IPS-15b (cell line): ENCODE measurements at regions not wholly inside any gene's neighbourhood (a gene's known extent, or its start where the extent isn't known, plus 50 kb on each side); places are given as distances from the start of the nearest gene placed in this dataset.

ENCODE experiments used
- H3K27me3 ChIP-seq: one replicate; pipeline ENCODE4 v1.6.1; 2013; ENCODE audit warnings: low read length; ENCODE audit not compliant: control insufficient read depth, insufficient read depth
- H3K36me3 ChIP-seq: one replicate; pipeline ENCODE4 v1.6.1; 2013; ENCODE audit warnings: low read length; ENCODE audit not compliant: control insufficient read depth, insufficient read depth
- H3K4me1 ChIP-seq: one replicate; pipeline ENCODE4 v1.6.1; 2013; ENCODE audit warnings: mild to moderate bottlenecking, low read length; ENCODE audit not compliant: control insufficient read depth, insufficient read depth
- H3K4me3 ChIP-seq: one replicate; pipeline ENCODE4 v1.5.1; 2013; ENCODE audit warnings: low read depth, low read length
- H3K9ac ChIP-seq: one replicate; pipeline ENCODE4 v1.6.1; 2013; ENCODE audit warnings: low read depth, mild to moderate bottlenecking, low read length
- H3K9me3 ChIP-seq: one replicate; pipeline ENCODE4 v1.6.1; 2013; ENCODE audit warnings: mild to moderate bottlenecking, low read length; ENCODE audit not compliant: control insufficient read depth, insufficient read depth

DNA sequence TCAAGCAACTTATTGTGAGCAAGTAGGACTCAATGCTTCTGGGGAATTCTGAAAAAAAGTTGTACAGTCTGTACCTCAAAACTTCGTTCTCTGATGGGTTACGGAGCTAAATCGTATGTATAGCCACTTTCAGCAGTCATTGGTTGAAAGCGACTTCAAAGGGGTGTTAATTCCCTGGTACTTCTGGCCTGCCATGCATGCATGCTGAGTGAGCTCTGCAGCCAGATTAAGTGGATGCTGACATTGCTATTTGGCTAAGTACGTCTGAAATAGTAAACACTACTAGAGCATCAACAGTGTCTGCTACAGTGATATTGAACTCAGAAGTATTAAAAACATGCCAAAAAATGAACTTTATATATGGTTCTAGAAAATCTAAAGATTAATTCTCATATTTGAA is 1183.1 kb upstream of the PCDH20 start:
- Histone ChIP-seq H3K9ac (no peak overlapping the region), H3K4me3 (no peak overlapping the region), H3K27me3 (no peaks in the 10 kb centered on the region), H3K9me3 (no peaks in the 10 kb centered on the region), H3K4me1 (no peaks in the 10 kb centered on the region), H3K36me3 (no peaks in the 10 kb centered on the region)

- Histone ChIP-seq H3K36me3 (no peaks in the 10 kb centered on the region), H3K4me3 (no peak overlapping the region), H3K4me1 (no peaks in the 10 kb centered on the region), H3K9ac (no peak overlapping the region), H3K9me3 (no peaks in the 10 kb centered on the region), H3K27me3 (no peaks in the 10 kb centered on the region)
Observed at GRCh38 chr13:62595976-62596375, 1180.3 kb upstream of the PCDH20 start.

DNA sequence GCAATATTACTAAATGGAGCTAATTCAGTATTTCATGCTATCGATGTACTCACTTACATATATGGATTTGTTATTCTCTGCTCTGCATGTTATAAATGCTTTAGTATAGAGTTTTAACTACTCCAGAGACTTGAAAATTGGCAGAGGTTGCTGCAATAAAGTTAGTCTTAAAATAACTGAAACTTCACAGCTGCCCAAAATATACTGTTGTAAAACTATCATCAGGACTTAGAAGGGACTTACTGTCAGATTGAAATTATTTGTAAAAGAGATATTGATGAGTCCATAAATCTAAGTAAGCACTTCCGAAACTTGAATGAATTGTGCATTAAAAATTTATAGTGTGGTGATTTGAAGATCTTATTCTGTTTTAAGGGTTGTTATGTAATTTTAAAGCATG is 1178.2 kb upstream of the PCDH20 start:
- no peaks in the 10 kb centered on the region for H3K4me1 ChIP-seq
- H3K9ac ChIP-seq, result no peak overlapping the region
- no peak overlapping the region for H3K4me3 ChIP-seq
- H3K9me3 ChIP-seq, result no peaks in the 10 kb centered on the region
- no peaks in the 10 kb centered on the region for H3K27me3 ChIP-seq
- H3K36me3 ChIP-seq, result no peaks in the 10 kb centered on the region

GRCh38 chr13:62583466-62583865 is 1167.8 kb upstream of the PCDH20 start:
- Histone ChIP-seq H3K27me3 (no peaks in the 10 kb centered on the region), H3K36me3 (no peaks in the 10 kb centered on the region), H3K9me3 (no peaks in the 10 kb centered on the region), H3K4me1 (no peaks in the 10 kb centered on the region), H3K9ac (no peak overlapping the region), H3K4me3 (no peak overlapping the region)

DNA sequence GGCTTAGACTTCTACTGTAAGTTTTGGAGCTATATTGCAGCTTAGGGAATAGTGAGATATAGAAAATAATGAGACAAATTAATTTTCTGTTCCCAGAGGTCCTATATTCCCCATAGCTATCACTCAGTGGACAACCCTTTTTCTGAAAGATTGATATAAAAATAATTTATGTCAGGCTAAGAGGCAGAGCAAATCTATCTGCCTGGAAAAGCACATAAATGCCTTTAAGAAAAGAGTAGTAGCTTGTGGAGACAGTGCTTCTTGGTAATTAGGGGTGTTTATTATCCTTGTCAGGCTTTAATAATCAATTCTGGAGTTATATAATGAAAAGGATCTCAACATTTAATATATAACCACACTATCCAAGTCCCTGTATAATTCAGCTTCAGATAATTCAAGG is 1162.8 kb upstream of the PCDH20 start:
- Histone ChIP-seq H3K4me3 (no peak overlapping the region), H3K9ac (no peak overlapping the region), H3K4me1 (no peaks in the 10 kb centered on the region), H3K9me3 (no peaks in the 10 kb centered on the region), H3K36me3 (no peaks in the 10 kb centered on the region), H3K27me3 (no peaks in the 10 kb centered on the region)

- H3K4me3 ChIP-seq, result no peak overlapping the region
- H3K36me3 ChIP-seq, result no peaks in the 10 kb centered on the region
- H3K9ac ChIP-seq, result no peak overlapping the region
Observed at GRCh38 chr13:62564770-62565169, 1149.1 kb upstream of the PCDH20 start.

GRCh38 chr13:62563251-62563650 is 1147.6 kb upstream of the PCDH20 start:
- Histone ChIP-seq H3K36me3 (no peaks in the 10 kb centered on the region), H3K4me3 (no peak overlapping the region), H3K9ac (no peak overlapping the region), H3K27me3 (no peaks in the 10 kb centered on the region), H3K9me3 (no peaks in the 10 kb centered on the region), H3K4me1 (no peaks in the 10 kb centered on the region)

More at GRCh38 chr13:62564770-62565169, 1149.1 kb upstream of the PCDH20 start:
- Histone ChIP-seq H3K27me3 (no peaks in the 10 kb centered on the region), H3K4me1 (no peaks in the 10 kb centered on the region), H3K9me3 (no peaks in the 10 kb centered on the region)

DNA sequence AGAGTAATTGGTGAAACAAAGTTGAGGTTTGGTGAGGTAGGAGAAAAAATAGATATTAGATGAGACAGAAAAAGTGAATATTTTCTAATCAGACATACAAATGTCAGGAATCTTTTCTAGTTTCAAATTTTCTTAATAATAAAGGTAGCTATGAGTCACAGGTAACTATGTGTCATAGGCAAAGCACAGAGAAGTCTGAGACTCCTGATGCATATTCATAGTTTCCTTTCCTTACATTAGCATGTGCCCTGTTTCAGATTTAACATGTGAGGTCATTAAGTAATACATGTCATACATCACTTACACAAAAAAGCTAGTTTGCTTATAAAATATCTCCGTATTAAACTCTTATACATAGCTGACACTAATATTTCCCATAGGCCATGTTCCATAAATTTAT is 1141.3 kb upstream of the PCDH20 start:
- no peak overlapping the region for H3K9ac ChIP-seq
- no peak overlapping the region for H3K4me3 ChIP-seq
- no peaks in the 10 kb centered on the region for H3K36me3 ChIP-seq
- no peaks in the 10 kb centered on the region for H3K27me3 ChIP-seq
- no peaks in the 10 kb centered on the region for H3K4me1 ChIP-seq
- no peaks in the 10 kb centered on the region for H3K9me3 ChIP-seq

DNA sequence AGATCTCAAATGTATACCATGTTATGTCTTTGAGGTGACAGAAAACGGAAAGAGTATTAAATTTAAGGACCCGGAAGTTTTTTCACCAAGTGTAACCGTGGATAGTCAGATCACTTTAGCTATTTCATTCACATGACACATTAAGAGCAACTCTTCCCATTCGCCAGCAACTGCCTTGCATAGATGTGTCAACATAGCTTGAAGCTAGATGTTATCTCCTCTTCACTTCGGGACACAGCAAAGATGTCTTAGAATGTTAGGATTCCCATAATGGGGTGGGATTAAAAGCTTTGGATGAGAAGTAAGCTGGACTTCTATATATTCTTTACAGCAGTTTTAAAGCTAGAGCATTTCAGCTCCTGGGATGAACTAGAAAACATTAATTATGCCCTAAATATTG is 1135.9 kb upstream of the PCDH20 start:
- Histone ChIP-seq H3K27me3 (no peaks in the 10 kb centered on the region), H3K36me3 (no peaks in the 10 kb centered on the region), H3K9me3 (no peaks in the 10 kb centered on the region), H3K4me1 (no peaks in the 10 kb centered on the region), H3K4me3 (no peak overlapping the region), H3K9ac (no peak overlapping the region)

DNA sequence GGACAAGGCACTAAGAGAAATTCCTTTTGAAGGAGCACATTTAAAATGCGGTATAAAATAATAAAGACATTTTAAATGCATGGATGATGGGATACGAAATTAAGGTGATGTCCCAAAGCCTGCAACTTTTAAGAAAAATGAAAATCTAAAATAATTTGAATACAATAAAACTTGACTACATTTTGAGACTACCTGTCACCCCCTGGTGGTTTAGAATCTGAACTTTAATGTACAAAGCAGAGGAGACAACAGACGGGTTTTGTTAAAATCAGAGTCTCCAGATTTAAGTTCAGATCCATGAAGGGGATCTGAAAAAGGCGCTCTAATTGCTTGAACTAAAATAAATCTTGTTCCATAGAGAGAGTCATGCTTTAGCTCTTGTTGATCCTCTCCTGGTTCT is 1129.3 kb upstream of the PCDH20 start:
- no peaks in the 10 kb centered on the region for H3K4me1 ChIP-seq
- no peaks in the 10 kb centered on the region for H3K27me3 ChIP-seq
- H3K9me3 ChIP-seq, result no peaks in the 10 kb centered on the region
- no peak overlapping the region for H3K4me3 ChIP-seq
- no peaks in the 10 kb centered on the region for H3K36me3 ChIP-seq
- H3K9ac ChIP-seq, result no peak overlapping the region

GRCh38 chr13:62537593-62537992 is 1121.9 kb upstream of the PCDH20 start:
- Histone ChIP-seq H3K9ac (no peak overlapping the region), H3K9me3 (no peaks in the 10 kb centered on the region), H3K4me1 (no peaks in the 10 kb centered on the region), H3K27me3 (no peaks in the 10 kb centered on the region), H3K4me3 (no peak overlapping the region), H3K36me3 (no peaks in the 10 kb centered on the region)

DNA sequence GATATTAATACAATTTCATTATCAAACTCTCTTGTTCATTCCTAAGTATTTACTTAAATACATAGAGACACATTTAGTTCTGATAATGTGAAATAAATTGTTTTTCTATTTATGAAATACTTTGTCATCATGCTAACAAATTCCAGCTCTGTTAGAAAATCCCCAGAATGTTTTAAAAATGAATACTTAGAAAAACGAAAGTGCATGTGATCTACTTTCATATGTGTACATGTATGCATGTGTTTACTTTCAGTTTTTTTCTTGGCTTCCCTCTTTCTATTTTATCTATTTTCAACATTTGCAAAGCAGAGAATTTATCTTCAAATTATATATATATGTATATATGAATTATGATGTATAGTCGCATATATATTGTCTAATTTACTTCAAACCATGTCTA is 1110.0 kb upstream of the PCDH20 start:
- H3K9me3 ChIP-seq, result no peaks in the 10 kb centered on the region
- no peak overlapping the region for H3K9ac ChIP-seq
- no peaks in the 10 kb centered on the region for H3K36me3 ChIP-seq
- H3K27me3 ChIP-seq, result no peaks in the 10 kb centered on the region
- no peak overlapping the region for H3K4me3 ChIP-seq
- no peaks in the 10 kb centered on the region for H3K4me1 ChIP-seq

DNA sequence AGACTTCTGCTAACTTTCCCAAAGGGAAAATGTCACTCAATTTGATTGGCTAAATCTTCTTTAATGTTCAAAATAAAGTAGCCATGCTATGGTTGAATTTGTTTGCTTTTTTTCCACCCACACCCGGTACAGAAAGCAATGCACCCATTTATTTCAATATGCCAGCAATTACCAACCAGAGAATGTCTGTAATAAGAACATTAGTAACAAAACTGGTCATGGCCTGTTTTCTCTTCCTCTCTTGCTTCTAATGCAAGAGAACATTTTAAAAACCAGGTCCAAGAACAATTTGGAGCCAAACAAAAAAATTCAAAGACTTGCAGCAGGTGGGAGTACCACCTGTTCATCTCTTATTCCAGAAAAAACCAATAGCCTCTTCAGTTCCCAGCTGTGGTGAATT is 1108.8 kb upstream of the PCDH20 start:
- no peak overlapping the region for H3K9ac ChIP-seq
- H3K36me3 ChIP-seq, result no peaks in the 10 kb centered on the region
- no peak overlapping the region for H3K4me3 ChIP-seq
- H3K27me3 ChIP-seq, result no peaks in the 10 kb centered on the region
- H3K9me3 ChIP-seq, result no peaks in the 10 kb centered on the region
- no peaks in the 10 kb centered on the region for H3K4me1 ChIP-seq
